IMR-90 (cell line): ENCODE measurements at regions not wholly inside any gene's neighbourhood (a gene's known extent, or its start where the extent isn't known, plus 50 kb on each side); places are given as distances from the start of the nearest gene placed in this dataset.

Source experiments
- ATAC-seq: fragments of 200-7000 bp; cut with Tn5 transposase; 2 replicates; pipeline ENCODE4 v1.9.1; 2020; ENCODE audit warnings: low read depth, mild to moderate bottlenecking, moderate library complexity
- BruUV-seq: library from RNA; stranded (reverse); fragments of 400-500 nt; replicated peaks from 2 replicates; lab custom pipeline; 2021; lab: Mats Ljungman, UMichigan
- CTCF ChIA-PET: fragments of 300-600 bp; formaldehyde crosslinking; extraction: SDS; loops from one replicate; lab custom pipeline; 2021; ENCODE audit warnings: antibody characterized with exemption; lab: Yijun Ruan, JAX
- POLR2A ChIA-PET: fragments of 300-600 bp; sonication (Branson Sonifier 250); formaldehyde crosslinking; loops from one replicate; lab custom pipeline; 2022; ENCODE audit warnings: antibody characterized with exemption; ENCODE audit not compliant: unreplicated experiment; lab: Charles Lee
- DNase-seq: peaks from one replicate; pipeline ENCODE4 v3.0.0; 2013
- H2AFZ ChIP-seq: replicated peaks from 2 replicates; pipeline ENCODE3; 2013; ENCODE audit warnings: low read length, mild to moderate bottlenecking; ENCODE audit not compliant: poor library complexity
- H2AK5ac ChIP-seq: 2 replicates; pipeline ENCODE4 v1.6.1; 2013; ENCODE audit warnings: low read depth, low read length, inconsistent platforms
- H2AK9ac ChIP-seq: replicated peaks from 2 replicates; pipeline ENCODE3; 2013; ENCODE audit warnings: mild to moderate bottlenecking, low read depth, low read length, moderate library complexity; ENCODE audit not compliant: poor library complexity
- H2BK120ac ChIP-seq: 2 replicates; pipeline ENCODE4 v1.6.1; 2013; ENCODE audit warnings: low read depth, low read length, inconsistent platforms
- H2BK15ac ChIP-seq: 3 replicates; pipeline ENCODE4 v1.6.1; 2013; ENCODE audit warnings: low read depth, low read length, inconsistent platforms
- H2BK20ac ChIP-seq: 2 replicates; pipeline ENCODE4 v1.6.1; 2013; ENCODE audit warnings: low read depth, mild to moderate bottlenecking, inconsistent platforms, low read length, moderate library complexity
- H2BK5ac ChIP-seq: 2 replicates; pipeline ENCODE4 v1.6.1; 2013; ENCODE audit warnings: mild to moderate bottlenecking, low read depth, low read length, inconsistent platforms; ENCODE audit not compliant: poor library complexity, severe bottlenecking
- H3K14ac ChIP-seq: replicated peaks from 2 replicates; pipeline ENCODE4 v1.6.1; 2013; ENCODE audit warnings: low read depth, low read length, inconsistent platforms
- H3K18ac ChIP-seq: 2 replicates; pipeline ENCODE4 v1.6.1; 2013; ENCODE audit warnings: low read depth, low read length, control low read depth
- H3K23ac ChIP-seq: 2 replicates; pipeline ENCODE4 v1.6.1; 2013; ENCODE audit warnings: low read depth, low read length, inconsistent platforms
- H3K27ac ChIP-seq: 2 replicates; pipeline ENCODE4 v1.5.1; 2013; ENCODE audit warnings: mild to moderate bottlenecking, control low read depth, low read length; ENCODE audit not compliant: insufficient read depth
- H3K27me3 ChIP-seq: 2 replicates; pipeline ENCODE4 v1.6.1; 2013; ENCODE audit warnings: low read length; ENCODE audit not compliant: control insufficient read depth, insufficient read depth
- H3K36me3 ChIP-seq: 2 replicates; pipeline ENCODE4 v1.6.1; 2013; ENCODE audit warnings: low read length, mixed read lengths; ENCODE audit not compliant: control insufficient read depth, insufficient read depth
- H3K4ac ChIP-seq: 2 replicates; pipeline ENCODE4 v1.6.1; 2013; ENCODE audit warnings: low read depth, low read length, inconsistent platforms
- H3K4me1 ChIP-seq: 2 replicates; pipeline ENCODE4 v1.6.1; 2013; ENCODE audit warnings: low read length, mixed read lengths; ENCODE audit not compliant: control insufficient read depth, insufficient read depth
- H3K4me2 ChIP-seq: 2 replicates; pipeline ENCODE4 v1.6.1; 2013; ENCODE audit warnings: low read depth, mild to moderate bottlenecking, control low read depth, low read length, moderate library complexity
- H3K4me3 ChIP-seq: 2 replicates; pipeline ENCODE4 v1.5.1; 2013; ENCODE audit warnings: low read depth, mild to moderate bottlenecking, control low read depth, low read length, moderate library complexity; ENCODE audit not compliant: insufficient read depth
- H3K56ac ChIP-seq: 2 replicates; pipeline ENCODE4 v1.6.1; 2013; ENCODE audit warnings: low read length, inconsistent platforms; ENCODE audit not compliant: insufficient read depth; ENCODE audit errors: extremely low read depth
- H3K79me1 ChIP-seq, 2 experiments: 2 replicates each; pipeline ENCODE4 v1.6.1; 2013; ENCODE audit warnings: low read length in 2 of 2, inconsistent platforms in 1 of 2, low read depth in 1 of 2
- H3K9ac ChIP-seq: 2 replicates; pipeline ENCODE4 v1.6.1; 2013; ENCODE audit warnings: low read depth, low read length, control low read depth
- H3K9me1 ChIP-seq: 2 replicates; pipeline ENCODE4 v1.6.1; 2013; ENCODE audit warnings: low read length, inconsistent platforms; ENCODE audit not compliant: insufficient read depth
- H3K9me3 ChIP-seq: 2 replicates; pipeline ENCODE4 v1.6.1; 2013; ENCODE audit warnings: low read length; ENCODE audit not compliant: control insufficient read depth, insufficient read depth
- H4K20me1 ChIP-seq: 2 replicates; pipeline ENCODE4 v1.6.1; 2013; ENCODE audit warnings: low read length, inconsistent platforms; ENCODE audit not compliant: insufficient read depth
- H4K5ac ChIP-seq: 2 replicates; pipeline ENCODE4 v1.6.1; 2013; ENCODE audit warnings: mild to moderate bottlenecking, low read depth, low read length, control low read depth
- H4K8ac ChIP-seq, 2 experiments: 2 replicates each; pipeline ENCODE4 v1.6.1; 2013; ENCODE audit warnings: low read depth in 2 of 2, low read length in 2 of 2, control low read depth in 1 of 2, inconsistent platforms in 1 of 2
- H4K91ac ChIP-seq: 2 replicates; pipeline ENCODE4 v1.6.1; 2013; ENCODE audit warnings: low read depth, low read length, inconsistent platforms; ENCODE audit not compliant: insufficient read depth
- CEBPB ChIP-seq: IDR thresholded peaks from 2 replicates; pipeline ENCODE4 v1.6.1; 2012; ENCODE audit warnings: low read depth, low read length, improper control_type of control experiment
- FOS ChIP-seq: fragments of 150-350 bp; IDR thresholded peaks from 2 replicates; pipeline ENCODE4 v1.6.1; 2016; ENCODE audit warnings: low read depth, low read length
- MXI1 ChIP-seq: IDR thresholded peaks from 2 replicates; pipeline ENCODE4 v1.6.1; 2012; ENCODE audit warnings: low read depth, mild to moderate bottlenecking, low read length, moderate library complexity, borderline replicate concordance
- RFX5 ChIP-seq: IDR thresholded peaks from 2 replicates; pipeline ENCODE4 v1.8.0; 2012; ENCODE audit warnings: low read depth, mild to moderate bottlenecking, low read length, moderate library complexity
- SMC3 ChIP-seq: fragments of 150-350 bp; IDR thresholded peaks from 2 replicates; pipeline ENCODE4 v1.6.1; 2016; ENCODE audit warnings: low read depth, mild to moderate bottlenecking, antibody characterized with exemption, low read length, moderate library complexity
- WGBS, 2 experiments: methylation state at CpG; one replicate each; pipeline versions ENCODE4 v1.1.5 to v1.1.7; 2013; ENCODE audit warnings: missing lambda C conversion rate in 2 of 2; ENCODE audit not compliant: insufficient read length in 1 of 2; ENCODE audit errors: extremely low coverage in 2 of 2; 5-methylcytosine and 5-hydroxymethylcytosine counted together
- dilution Hi-C: fragments of 300-500 bp; cut with HindIII; formaldehyde crosslinking; loops from one replicate; pipeline ENCODE4 v1.14.3; 2018; ENCODE audit warnings: low sequenced_read_pairs; ENCODE audit not compliant: unreplicated experiment
- in situ Hi-C: fragments of 300-500 bp; cut with MboI; formaldehyde crosslinking; loops from 3 replicates; pipeline ENCODE4 v1.14.3; 2019; ENCODE audit warnings: low sequenced_read_pairs, inconsistent platforms, mixed read lengths
- intact Hi-C: fragments of 100-400 bp; cut with micrococcal nuclease; formaldehyde crosslinking; loops from 2 replicates; pipeline ENCODE4 v1.10.0; 2022

- H2BK120ac ChIP-seq, result no peak overlapping the region
- no peaks in the 10 kb centered on the region for H3K9me3 ChIP-seq
- no peak overlapping the region for H3K56ac ChIP-seq
- no peaks in the 10 kb centered on the region for H3K27me3 ChIP-seq
- H2BK20ac ChIP-seq, result no peak overlapping the region
- H4K91ac ChIP-seq, result no peak overlapping the region
- H3K4me2 ChIP-seq, result no peak overlapping the region
- H3K4me3 ChIP-seq, result no peak overlapping the region
- H4K20me1 ChIP-seq, result no peaks in the 10 kb centered on the region
- CTCF ChIA-PET, result no interaction called here
- H3K27ac ChIP-seq, result no peak overlapping the region
- dilution Hi-C loops, result no loop called here
- ATAC-seq (no peak), DNase-seq (peak; percentile 71)
- no peak overlapping the region for H4K8ac ChIP-seq
- H3K36me3 ChIP-seq, result no peaks in the 10 kb centered on the region
- WGBS, 2 experiments, result no CpG with 5 or more reads among the region's 4 CpGs
- TF ChIP-seq CEBPB (peak; percentile 39; the same call in 1 of the 2 replicates), MXI1 (no peak), RFX5 (no peak), FOS (no peak), SMC3 (no peak)
- BruUV-seq, result no TSS peak
- POLR2A ChIA-PET, result no interaction called here
- no peaks in the 10 kb centered on the region for H3K9me1 ChIP-seq
- no peak overlapping the region for H3K4ac ChIP-seq
- H3K18ac ChIP-seq, result no peak overlapping the region; the same call in 1 of the 2 replicates
- H2AFZ ChIP-seq, result no peak overlapping the region
- no peak overlapping the region for H3K23ac ChIP-seq
- H3K4me1 ChIP-seq, result peaks cover 2% of the 10 kb centered on the region; the same call in 1 of the 2 replicates
- H3K9ac ChIP-seq, result no peak overlapping the region
- H2BK15ac ChIP-seq, result no peak overlapping the region
- H2AK9ac ChIP-seq, result no peak overlapping the region
- no peak overlapping the region for H2BK5ac ChIP-seq
- no peak overlapping the region for H2AK5ac ChIP-seq
- intact Hi-C loops, result no loop called here
- no peak overlapping the region; the same call in 1 of the 2 replicates for H4K5ac ChIP-seq
- H3K79me1 ChIP-seq, result no peaks in the 10 kb centered on the region
- in situ Hi-C loops, result no loop called here
- H3K14ac ChIP-seq, result no peak overlapping the region
Observed at GRCh38 chr3:70771426-70772147, 459.1 kb upstream of the MDFIC2 start.
